ENCODE measurements at regions not wholly inside any gene's neighbourhood (a gene's known extent, or its start where the extent isn't known, plus 50 kb on each side); places are given as distances from the start of the nearest gene placed in this dataset.

GRCh38 chr11:128209138-128209435 is 378.3 kb downstream of the ETS1 start:
- intact Hi-C loops (cut with micrococcal nuclease) (no loop called here), dilution Hi-C loops (cut with HindIII; ENCODE audit: low sequenced_read_pairs, unreplicated experiment) (no loop called here), in situ Hi-C loops (cut with MboI; ENCODE audit: low sequenced_read_pairs) (no loop called here)
- Histone ChIP-seq H3K27me3 (ENCODE audit: control insufficient read depth, insufficient read depth, low read length) (no peaks in the 10 kb centered on the region), H3K79me1 (ENCODE audit: low read depth in 1 of 2, low read length in 2 of 2) (no peaks in the 10 kb centered on the region), H3K23ac (ENCODE audit: low read depth, low read length) (peak overlapping the region; percentile 14; the same call in 1 of the 2 replicates), H3K14ac (replicated peaks; ENCODE audit: low read depth, low read length) (peak overlapping the region; percentile 72), H3K4ac (ENCODE audit: low read depth, low read length) (peak overlapping the region; percentile 80; the same call in 1 of the 2 replicates), H2BK5ac (ENCODE audit: low read depth, low read length, poor library complexity, severe bottlenecking) (peak overlapping the region; percentile 85), H2BK15ac (ENCODE audit: low read depth, low read length) (peak overlapping the region; percentile 67; the same call in 2 of the 3 replicates), H3K9me3 (ENCODE audit: control insufficient read depth, insufficient read depth, low read length) (peaks cover 4% of the 10 kb centered on the region; the same call in 1 of the 2 replicates), H4K5ac (ENCODE audit: low read depth, low read length) (peak overlapping the region; percentile 34; the same call in 1 of the 2 replicates), H3K27ac (ENCODE audit: insufficient read depth, low read length) (no peak overlapping the region), H2BK20ac (ENCODE audit: low read depth, low read length) (peak overlapping the region; percentile 86), H4K91ac (ENCODE audit: insufficient read depth, low read depth, low read length) (peak overlapping the region; percentile 77), H2AFZ (replicated peaks; ENCODE audit: low read length, poor library complexity) (no peak overlapping the region), H2BK120ac (ENCODE audit: low read depth, low read length) (peak overlapping the region; percentile 81), H3K4me3 (ENCODE audit: insufficient read depth, low read depth, low read length) (no peak overlapping the region), H3K4me2 (ENCODE audit: low read depth, low read length) (no peak overlapping the region; the same call in 1 of the 2 replicates), H3K18ac (ENCODE audit: low read depth, low read length) (peak overlapping the region; percentile 36; the same call in 1 of the 2 replicates), H3K9me1 (ENCODE audit: insufficient read depth, low read length) (peaks cover 3% of the 10 kb centered on the region; the same call in 1 of the 2 replicates), H2AK9ac (replicated peaks; ENCODE audit: low read depth, low read length, poor library complexity) (no peak overlapping the region), H2AK5ac (ENCODE audit: low read depth, low read length) (peak overlapping the region; percentile 57; the same call in 1 of the 2 replicates), H3K9ac (ENCODE audit: low read depth, low read length) (no peak overlapping the region), H4K20me1 (ENCODE audit: insufficient read depth, low read length) (no peaks in the 10 kb centered on the region), H3K4me1 (ENCODE audit: control insufficient read depth, insufficient read depth, low read length) (peaks cover 5% of the 10 kb centered on the region), H3K36me3 (ENCODE audit: control insufficient read depth, insufficient read depth, low read length) (no peaks in the 10 kb centered on the region), H3K56ac (ENCODE audit: extremely low read depth, insufficient read depth, low read length) (no peak overlapping the region; the same call in 1 of the 2 replicates), H4K8ac (ENCODE audit: low read depth in 2 of 2, low read length in 2 of 2) (peak overlapping the region; percentile 7 to 84; a peak in 3 of 4 replicates)
- BruUV-seq (replicated peaks) = no TSS peak
- TF ChIP-seq NFE2L2 (IDR thresholded peaks at IDR 0.05; ENCODE audit: low read depth, low read length) = no peak
- TF ChIP-seq RCOR1 (IDR thresholded peaks at IDR 0.05; ENCODE audit: insufficient replicate concordance, low read length) = no peak
- TF ChIP-seq CTCF (conservative IDR thresholded peaks at IDR 0.05; ENCODE audit: low read depth, low read length) = no peak
- no peak for TF ChIP-seq SMC3 (IDR thresholded peaks at IDR 0.05; ENCODE audit: low read depth, low read length)
- TF ChIP-seq MAZ (IDR thresholded peaks at IDR 0.05; ENCODE audit: borderline replicate concordance, low read depth, low read length) = no peak
- TF ChIP-seq MXI1 (IDR thresholded peaks at IDR 0.05; ENCODE audit: borderline replicate concordance, low read depth, low read length) = no peak
- DNase-seq (no peak), ATAC-seq (ENCODE audit: low read depth) (no peak)
- CTCF ChIA-PET = interaction anchor here (1.0 kb wide), 1 partner anchor 423 kb away, joined by 3 read pairs; no protein-coding TSS in a partner anchor
- POLR2A ChIA-PET (ENCODE audit: unreplicated experiment) = no interaction called here
